GM23338 (cell line): ENCODE measurements at regions not wholly inside any gene's neighbourhood (a gene's known extent, or its start where the extent isn't known, plus 50 kb on each side); places are given as distances from the start of the nearest gene placed in this dataset.

Experiments
- ATAC-seq: fragments of 200-7000 bp; cut with Tn5 transposase; 3 replicates; pipeline ENCODE4 v1.9.1; 2020
- DNase-seq: peaks from one replicate; pipeline ENCODE4 v3.0.0-alpha.2; 2015; ENCODE audit warnings: low spot score
- H2AFZ ChIP-seq: fragments of 200-600 bp; sonication (generic); 2 replicates; pipeline ENCODE4 v1.8.0; 2016; ENCODE audit warnings: antibody characterized with exemption, mild to moderate bottlenecking, moderate library complexity
- H3F3A ChIP-seq: fragments of 200-600 bp; sonication (generic); replicated peaks from 2 replicates; pipeline ENCODE4 v1.8.0; 2017; ENCODE audit warnings: antibody characterized with exemption, mixed run types, low read depth
- H3K27ac ChIP-seq: fragments of 200-600 bp; sonication (generic); 2 replicates; pipeline ENCODE4 v1.6.1; 2016; ENCODE audit warnings: low read depth
- H3K27me3 ChIP-seq: fragments of 200-600 bp; sonication (generic); 2 replicates; pipeline ENCODE4 v1.8.0; 2016; ENCODE audit warnings: mild to moderate bottlenecking, mixed run types, moderate library complexity; ENCODE audit not compliant: insufficient read depth
- H3K36me3 ChIP-seq: fragments of 200-600 bp; sonication (generic); 2 replicates; pipeline ENCODE4 v1.8.0; 2016; ENCODE audit warnings: mild to moderate bottlenecking; ENCODE audit not compliant: insufficient read depth
- H3K4me1 ChIP-seq: fragments of 200-600 bp; sonication (generic); 2 replicates; pipeline ENCODE4 v1.8.0; 2016; ENCODE audit warnings: mild to moderate bottlenecking, moderate library complexity; ENCODE audit not compliant: insufficient read depth
- H3K4me2 ChIP-seq: fragments of 200-600 bp; sonication (generic); 2 replicates; pipeline ENCODE4 v1.7.1; 2017; ENCODE audit warnings: mixed run types
- H3K4me3 ChIP-seq: fragments of 200-600 bp; sonication (generic); 2 replicates; pipeline ENCODE4 v1.6.1; 2016; ENCODE audit warnings: mixed run types
- H3K79me2 ChIP-seq: fragments of 200-600 bp; sonication (generic); replicated peaks from 2 replicates; pipeline ENCODE4 v1.8.0; 2017; ENCODE audit warnings: mild to moderate bottlenecking; ENCODE audit not compliant: insufficient read depth
- H3K9me2 ChIP-seq: fragments of 200-600 bp; sonication (generic); 2 replicates; pipeline ENCODE4 v1.8.0; 2017; ENCODE audit not compliant: insufficient read depth
- H4K20me1 ChIP-seq: fragments of 200-600 bp; sonication (generic); replicated peaks from 2 replicates; pipeline ENCODE4 v1.8.0; 2017; ENCODE audit warnings: mild to moderate bottlenecking; ENCODE audit not compliant: insufficient read depth
- H3K27ac Mint-ChIP-seq: 2 replicates; pipeline ENCODE4 v1.8.0; 2020; ENCODE audit warnings: inconsistent platforms, mild to moderate bottlenecking, moderate library complexity, mixed read lengths
- H3K27me3 Mint-ChIP-seq: 3 replicates; pipeline ENCODE4 v1.8.0; 2022; ENCODE audit warnings: low read depth, mild to moderate bottlenecking, moderate library complexity, mixed read lengths, inconsistent platforms; ENCODE audit not compliant: insufficient read depth, poor library complexity
- H3K36me3 Mint-ChIP-seq: 3 replicates; pipeline ENCODE4 v1.8.0; 2021; ENCODE audit warnings: low read depth, mild to moderate bottlenecking, inconsistent platforms, moderate library complexity, mixed read lengths
- H3K4me1 Mint-ChIP-seq: 3 replicates; pipeline ENCODE4 v1.8.0; 2020; ENCODE audit warnings: mild to moderate bottlenecking, inconsistent platforms, mixed read lengths
- H3K4me3 Mint-ChIP-seq: 3 replicates; pipeline ENCODE4 v1.8.0; 2021; ENCODE audit warnings: moderate library complexity, mild to moderate bottlenecking, inconsistent platforms, mixed read lengths
- H3K9me3 Mint-ChIP-seq: 3 replicates; pipeline ENCODE4 v1.8.0; 2020; ENCODE audit warnings: moderate library complexity, mild to moderate bottlenecking, inconsistent platforms, mixed read lengths
- CREB1 ChIP-seq: fragments of 250-450 bp; sonication (Bioruptor Pico); IDR thresholded peaks from 2 replicates; pipeline ENCODE4 v1.5.0; 2020; ENCODE audit warnings: low read depth, mild to moderate bottlenecking, moderate library complexity
- EZH2 ChIP-seq: fragments of 200-600 bp; sonication (generic); IDR thresholded peaks from one replicate; pipeline ENCODE4 v1.8.0; 2017; ENCODE audit warnings: antibody characterized with exemption, mild to moderate bottlenecking, low read depth; ENCODE audit not compliant: unreplicated experiment
- EZH2phosphoT487 ChIP-seq: fragments of 200-600 bp; sonication (generic); IDR thresholded peaks from one replicate; pipeline ENCODE4 v1.8.1; 2018; ENCODE audit warnings: antibody characterized with exemption; ENCODE audit not compliant: unreplicated experiment
- JUNB ChIP-seq: IDR thresholded peaks from one replicate; pipeline ENCODE4 v1.6.1; 2016; ENCODE audit warnings: antibody characterized with exemption; ENCODE audit not compliant: unreplicated experiment
- NANOG ChIP-seq: IDR thresholded peaks from 2 replicates; pipeline ENCODE4 v1.6.1; 2016; ENCODE audit warnings: antibody characterized with exemption, borderline replicate concordance
- POLR2AphosphoS5 ChIP-seq: IDR thresholded peaks from 2 replicates; pipeline ENCODE4 v1.6.1; 2016; ENCODE audit warnings: antibody characterized with exemption, low read depth
- STAT1 ChIP-seq: IDR thresholded peaks from one replicate; pipeline ENCODE4 v1.6.1; 2016; ENCODE audit warnings: antibody characterized with exemption; ENCODE audit not compliant: unreplicated experiment
- ZNF114 ChIP-seq: fragments of 250-450 bp; sonication (Bioruptor Pico); IDR thresholded peaks from 2 replicates; pipeline ENCODE4 v1.5.0; 2020; ENCODE audit warnings: mild to moderate bottlenecking, moderate library complexity
- ZNF331 ChIP-seq: fragments of 250-450 bp; sonication (Bioruptor Pico); IDR thresholded peaks from 2 replicates; pipeline ENCODE4 v1.5.0; 2020; ENCODE audit warnings: low read depth, mild to moderate bottlenecking, moderate library complexity
- TF ChIP-seq, protein P1 (sequence below), 2 experiments: fragments of 200-600 bp in 1 of 2; sonication (generic) in 1 of 2; conservative IDR thresholded peaks; 2 replicates each; pipeline versions ENCODE4 v1.5.1 to v1.6.1; 2016 to 2017; ENCODE audit warnings: antibody characterized with exemption in 2 of 2, low read depth in 2 of 2, mild to moderate bottlenecking in 2 of 2, moderate library complexity in 1 of 2
- TF ChIP-seq, protein P2 (sequence below): fragments of 250-450 bp; sonication (Bioruptor Pico); IDR thresholded peaks from 2 replicates; pipeline ENCODE4 v1.5.0; 2020; ENCODE audit warnings: mild to moderate bottlenecking, moderate library complexity
- TF ChIP-seq, protein P3 (sequence below): IDR thresholded peaks from 2 replicates; pipeline ENCODE4 v1.6.1; 2016; ENCODE audit warnings: antibody characterized with exemption
- TF ChIP-seq, protein P4 (sequence below): IDR thresholded peaks from one replicate; pipeline ENCODE4 v1.6.1; 2018; ENCODE audit warnings: antibody characterized with exemption; ENCODE audit not compliant: unreplicated experiment

GRCh38 chr10:36671607-36672006 lies 453.8 kb upstream of the ANKRD30A start:
- no peak for ATAC-seq
- Mint-ChIP-seq H3K4me1 (no peaks in the 10 kb centered on the region), H3K27me3 (peaks cover 2% of the 10 kb centered on the region), H3K9me3 (no peaks in the 10 kb centered on the region), H3K27ac (no peak overlapping the region), H3K4me3 (no peak overlapping the region), H3K36me3 (no peaks in the 10 kb centered on the region)
- H3K4me2 ChIP-seq: no peak overlapping the region
- no peak overlapping the region for H3K4me3 ChIP-seq
- DNase-seq: no peak
- TF ChIP-seq ZNF114 (CRISPR knock-in tag) (no peak), POLR2AphosphoS5 (no peak), JUNB (no peak), NANOG (no peak), STAT1 (no peak), EZH2 (no peak), EZH2phosphoT487 (no peak), CREB1 (CRISPR knock-in tag) (no peak), ZNF331 (CRISPR knock-in tag) (no peak)
- TF ChIP-seq, protein P1, sequence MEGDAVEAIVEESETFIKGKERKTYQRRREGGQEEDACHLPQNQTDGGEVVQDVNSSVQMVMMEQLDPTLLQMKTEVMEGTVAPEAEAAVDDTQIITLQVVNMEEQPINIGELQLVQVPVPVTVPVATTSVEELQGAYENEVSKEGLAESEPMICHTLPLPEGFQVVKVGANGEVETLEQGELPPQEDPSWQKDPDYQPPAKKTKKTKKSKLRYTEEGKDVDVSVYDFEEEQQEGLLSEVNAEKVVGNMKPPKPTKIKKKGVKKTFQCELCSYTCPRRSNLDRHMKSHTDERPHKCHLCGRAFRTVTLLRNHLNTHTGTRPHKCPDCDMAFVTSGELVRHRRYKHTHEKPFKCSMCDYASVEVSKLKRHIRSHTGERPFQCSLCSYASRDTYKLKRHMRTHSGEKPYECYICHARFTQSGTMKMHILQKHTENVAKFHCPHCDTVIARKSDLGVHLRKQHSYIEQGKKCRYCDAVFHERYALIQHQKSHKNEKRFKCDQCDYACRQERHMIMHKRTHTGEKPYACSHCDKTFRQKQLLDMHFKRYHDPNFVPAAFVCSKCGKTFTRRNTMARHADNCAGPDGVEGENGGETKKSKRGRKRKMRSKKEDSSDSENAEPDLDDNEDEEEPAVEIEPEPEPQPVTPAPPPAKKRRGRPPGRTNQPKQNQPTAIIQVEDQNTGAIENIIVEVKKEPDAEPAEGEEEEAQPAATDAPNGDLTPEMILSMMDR (conservative IDR thresholded peaks at IDR 0.05; ENCODE audit: low read depth in 2 of 2): no peak
- TF ChIP-seq, protein P2, sequence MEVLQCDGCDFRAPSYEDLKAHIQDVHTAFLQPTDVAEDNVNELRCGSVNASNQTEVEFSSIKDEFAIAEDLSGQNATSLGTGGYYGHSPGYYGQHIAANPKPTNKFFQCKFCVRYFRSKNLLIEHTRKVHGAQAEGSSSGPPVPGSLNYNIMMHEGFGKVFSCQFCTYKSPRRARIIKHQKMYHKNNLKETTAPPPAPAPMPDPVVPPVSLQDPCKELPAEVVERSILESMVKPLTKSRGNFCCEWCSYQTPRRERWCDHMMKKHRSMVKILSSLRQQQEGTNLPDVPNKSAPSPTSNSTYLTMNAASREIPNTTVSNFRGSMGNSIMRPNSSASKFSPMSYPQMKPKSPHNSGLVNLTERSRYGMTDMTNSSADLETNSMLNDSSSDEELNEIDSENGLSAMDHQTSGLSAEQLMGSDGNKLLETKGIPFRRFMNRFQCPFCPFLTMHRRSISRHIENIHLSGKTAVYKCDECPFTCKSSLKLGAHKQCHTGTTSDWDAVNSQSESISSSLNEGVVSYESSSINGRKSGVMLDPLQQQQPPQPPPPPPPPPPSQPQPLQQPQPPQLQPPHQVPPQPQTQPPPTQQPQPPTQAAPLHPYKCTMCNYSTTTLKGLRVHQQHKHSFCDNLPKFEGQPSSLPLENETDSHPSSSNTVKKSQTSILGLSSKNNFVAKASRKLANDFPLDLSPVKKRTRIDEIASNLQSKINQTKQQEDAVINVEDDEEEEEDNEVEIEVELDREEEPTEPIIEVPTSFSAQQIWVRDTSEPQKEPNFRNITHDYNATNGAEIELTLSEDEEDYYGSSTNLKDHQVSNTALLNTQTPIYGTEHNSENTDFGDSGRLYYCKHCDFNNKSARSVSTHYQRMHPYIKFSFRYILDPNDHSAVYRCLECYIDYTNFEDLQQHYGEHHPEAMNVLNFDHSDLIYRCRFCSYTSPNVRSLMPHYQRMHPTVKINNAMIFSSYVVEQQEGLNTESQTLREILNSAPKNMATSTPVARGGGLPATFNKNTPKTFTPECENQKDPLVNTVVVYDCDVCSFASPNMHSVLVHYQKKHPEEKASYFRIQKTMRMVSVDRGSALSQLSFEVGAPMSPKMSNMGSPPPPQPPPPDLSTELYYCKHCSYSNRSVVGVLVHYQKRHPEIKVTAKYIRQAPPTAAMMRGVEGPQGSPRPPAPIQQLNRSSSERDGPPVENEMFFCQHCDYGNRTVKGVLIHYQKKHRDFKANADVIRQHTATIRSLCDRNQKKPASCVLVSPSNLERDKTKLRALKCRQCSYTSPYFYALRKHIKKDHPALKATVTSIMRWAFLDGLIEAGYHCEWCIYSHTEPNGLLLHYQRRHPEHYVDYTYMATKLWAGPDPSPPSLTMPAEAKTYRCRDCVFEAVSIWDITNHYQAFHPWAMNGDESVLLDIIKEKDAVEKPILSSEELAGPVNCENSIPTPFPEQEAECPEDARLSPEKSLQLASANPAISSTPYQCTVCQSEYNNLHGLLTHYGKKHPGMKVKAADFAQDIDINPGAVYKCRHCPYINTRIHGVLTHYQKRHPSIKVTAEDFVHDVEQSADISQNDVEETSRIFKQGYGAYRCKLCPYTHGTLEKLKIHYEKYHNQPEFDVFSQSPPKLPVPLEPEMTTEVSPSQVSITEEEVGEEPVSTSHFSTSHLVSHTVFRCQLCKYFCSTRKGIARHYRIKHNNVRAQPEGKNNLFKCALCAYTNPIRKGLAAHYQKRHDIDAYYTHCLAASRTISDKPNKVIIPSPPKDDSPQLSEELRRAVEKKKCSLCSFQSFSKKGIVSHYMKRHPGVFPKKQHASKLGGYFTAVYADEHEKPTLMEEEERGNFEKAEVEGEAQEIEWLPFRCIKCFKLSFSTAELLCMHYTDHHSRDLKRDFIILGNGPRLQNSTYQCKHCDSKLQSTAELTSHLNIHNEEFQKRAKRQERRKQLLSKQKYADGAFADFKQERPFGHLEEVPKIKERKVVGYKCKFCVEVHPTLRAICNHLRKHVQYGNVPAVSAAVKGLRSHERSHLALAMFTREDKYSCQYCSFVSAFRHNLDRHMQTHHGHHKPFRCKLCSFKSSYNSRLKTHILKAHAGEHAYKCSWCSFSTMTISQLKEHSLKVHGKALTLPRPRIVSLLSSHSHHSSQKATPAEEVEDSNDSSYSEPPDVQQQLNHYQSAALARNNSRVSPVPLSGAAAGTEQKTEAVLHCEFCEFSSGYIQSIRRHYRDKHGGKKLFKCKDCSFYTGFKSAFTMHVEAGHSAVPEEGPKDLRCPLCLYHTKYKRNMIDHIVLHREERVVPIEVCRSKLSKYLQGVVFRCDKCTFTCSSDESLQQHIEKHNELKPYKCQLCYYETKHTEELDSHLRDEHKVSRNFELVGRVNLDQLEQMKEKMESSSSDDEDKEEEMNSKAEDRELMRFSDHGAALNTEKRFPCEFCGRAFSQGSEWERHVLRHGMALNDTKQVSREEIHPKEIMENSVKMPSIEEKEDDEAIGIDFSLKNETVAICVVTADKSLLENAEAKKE (CRISPR knock-in tag): no peak
- TF ChIP-seq, protein P3, sequence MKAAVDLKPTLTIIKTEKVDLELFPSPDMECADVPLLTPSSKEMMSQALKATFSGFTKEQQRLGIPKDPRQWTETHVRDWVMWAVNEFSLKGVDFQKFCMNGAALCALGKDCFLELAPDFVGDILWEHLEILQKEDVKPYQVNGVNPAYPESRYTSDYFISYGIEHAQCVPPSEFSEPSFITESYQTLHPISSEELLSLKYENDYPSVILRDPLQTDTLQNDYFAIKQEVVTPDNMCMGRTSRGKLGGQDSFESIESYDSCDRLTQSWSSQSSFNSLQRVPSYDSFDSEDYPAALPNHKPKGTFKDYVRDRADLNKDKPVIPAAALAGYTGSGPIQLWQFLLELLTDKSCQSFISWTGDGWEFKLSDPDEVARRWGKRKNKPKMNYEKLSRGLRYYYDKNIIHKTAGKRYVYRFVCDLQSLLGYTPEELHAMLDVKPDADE: no peak
- TF ChIP-seq, protein P4, sequence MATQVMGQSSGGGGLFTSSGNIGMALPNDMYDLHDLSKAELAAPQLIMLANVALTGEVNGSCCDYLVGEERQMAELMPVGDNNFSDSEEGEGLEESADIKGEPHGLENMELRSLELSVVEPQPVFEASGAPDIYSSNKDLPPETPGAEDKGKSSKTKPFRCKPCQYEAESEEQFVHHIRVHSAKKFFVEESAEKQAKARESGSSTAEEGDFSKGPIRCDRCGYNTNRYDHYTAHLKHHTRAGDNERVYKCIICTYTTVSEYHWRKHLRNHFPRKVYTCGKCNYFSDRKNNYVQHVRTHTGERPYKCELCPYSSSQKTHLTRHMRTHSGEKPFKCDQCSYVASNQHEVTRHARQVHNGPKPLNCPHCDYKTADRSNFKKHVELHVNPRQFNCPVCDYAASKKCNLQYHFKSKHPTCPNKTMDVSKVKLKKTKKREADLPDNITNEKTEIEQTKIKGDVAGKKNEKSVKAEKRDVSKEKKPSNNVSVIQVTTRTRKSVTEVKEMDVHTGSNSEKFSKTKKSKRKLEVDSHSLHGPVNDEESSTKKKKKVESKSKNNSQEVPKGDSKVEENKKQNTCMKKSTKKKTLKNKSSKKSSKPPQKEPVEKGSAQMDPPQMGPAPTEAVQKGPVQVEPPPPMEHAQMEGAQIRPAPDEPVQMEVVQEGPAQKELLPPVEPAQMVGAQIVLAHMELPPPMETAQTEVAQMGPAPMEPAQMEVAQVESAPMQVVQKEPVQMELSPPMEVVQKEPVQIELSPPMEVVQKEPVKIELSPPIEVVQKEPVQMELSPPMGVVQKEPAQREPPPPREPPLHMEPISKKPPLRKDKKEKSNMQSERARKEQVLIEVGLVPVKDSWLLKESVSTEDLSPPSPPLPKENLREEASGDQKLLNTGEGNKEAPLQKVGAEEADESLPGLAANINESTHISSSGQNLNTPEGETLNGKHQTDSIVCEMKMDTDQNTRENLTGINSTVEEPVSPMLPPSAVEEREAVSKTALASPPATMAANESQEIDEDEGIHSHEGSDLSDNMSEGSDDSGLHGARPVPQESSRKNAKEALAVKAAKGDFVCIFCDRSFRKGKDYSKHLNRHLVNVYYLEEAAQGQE: no peak
- no peaks in the 10 kb centered on the region for H3K36me3 ChIP-seq
- H3F3A ChIP-seq: no peaks in the 10 kb centered on the region
- no peaks in the 10 kb centered on the region for H3K4me1 ChIP-seq
- H3K79me2 ChIP-seq: no peaks in the 10 kb centered on the region
- H3K27ac ChIP-seq: no peak overlapping the region
- H2AFZ ChIP-seq: 0 out of 2 replicates have a peak overlapping the region, but pooled peaks have one; percentile 72
- H4K20me1 ChIP-seq: no peaks in the 10 kb centered on the region
- no peaks in the 10 kb centered on the region for H3K9me2 ChIP-seq
- H3K27me3 ChIP-seq: no peaks in the 10 kb centered on the region
